PC-3 (cell line): ENCODE measurements at regions not wholly inside any gene's neighbourhood (a gene's known extent, or its start where the extent isn't known, plus 50 kb on each side); places are given as distances from the start of the nearest gene placed in this dataset.
A peak's percentile ranks its signal among the peaks of the same experiment; 100 is the strongest.

Source experiments
- ATAC-seq: fragments of 200-7000 bp; cut with Tn5 transposase; 2 replicates; pipeline ENCODE4 v1.9.1; 2020; ENCODE audit warnings: mild to moderate bottlenecking, moderate library complexity
- BruUV-seq: library from RNA; stranded (reverse); fragments of 400-500 nt; replicated peaks from 2 replicates; lab custom pipeline; 2021; lab: Mats Ljungman, UMichigan
- CTCF ChIA-PET: fragments of 300-600 bp; sonication (Branson Sonifier 250); formaldehyde crosslinking; loops from one replicate; lab custom pipeline; 2022; ENCODE audit warnings: antibody characterized with exemption; lab: Charles Lee
- POLR2A ChIA-PET: fragments of 300-600 bp; sonication (Branson Sonifier 250); formaldehyde crosslinking; loops from one replicate; lab custom pipeline; 2022; ENCODE audit warnings: antibody characterized with exemption; ENCODE audit not compliant: unreplicated experiment; lab: Charles Lee
- DNase-seq: peaks from one replicate; pipeline ENCODE4 v3.0.0-alpha.2; 2015
- H2AFZ ChIP-seq: fragments of 300-600 bp; sonication (generic); 2 replicates; pipeline ENCODE4 v1.6.0; 2016; ENCODE audit warnings: antibody characterized with exemption, low read length
- H3F3A ChIP-seq: fragments of 300-600 bp; sonication (generic); one replicate; pipeline ENCODE4 v1.6.0; 2017; ENCODE audit warnings: antibody characterized with exemption, low read length, control low read depth, mild to moderate bottlenecking; ENCODE audit not compliant: unreplicated experiment
- H3K27ac ChIP-seq: fragments of 300-600 bp; sonication (generic); 2 replicates; pipeline ENCODE4 v1.5.1; 2016; ENCODE audit warnings: mild to moderate bottlenecking, low read length
- H3K27me3 ChIP-seq: fragments of 300-600 bp; sonication (generic); 2 replicates; pipeline ENCODE4 v1.6.1; 2016; ENCODE audit warnings: low read length, mixed read lengths
- H3K36me3 ChIP-seq: fragments of 300-600 bp; sonication (generic); 2 replicates; pipeline ENCODE4 v1.6.1; 2016; ENCODE audit warnings: low read depth, mixed run types, low read length, mixed read lengths
- H3K4me1 ChIP-seq: fragments of 300-600 bp; sonication (generic); 2 replicates; pipeline ENCODE4 v1.5.1; 2016; ENCODE audit warnings: low read length; ENCODE audit not compliant: insufficient read depth
- H3K4me2 ChIP-seq: fragments of 300-600 bp; sonication (generic); 2 replicates; pipeline ENCODE4 v1.6.0; 2016; ENCODE audit warnings: low read length
- H3K4me3 ChIP-seq: fragments of 300-600 bp; sonication (generic); 2 replicates; pipeline ENCODE4 v1.5.1; 2016; ENCODE audit warnings: mild to moderate bottlenecking, low read length, mixed read lengths
- H3K79me2 ChIP-seq: fragments of 300-600 bp; sonication (generic); 2 replicates; pipeline ENCODE4 v1.6.1; 2017; ENCODE audit warnings: low read length, mixed read lengths
- H3K9ac ChIP-seq: fragments of 300-600 bp; sonication (generic); 2 replicates; pipeline ENCODE4 v1.6.0; 2016; ENCODE audit warnings: mild to moderate bottlenecking, low read length
- H3K9me2 ChIP-seq: fragments of 300-600 bp; sonication (generic); replicated peaks from 2 replicates; pipeline ENCODE4 v1.6.1; 2016; ENCODE audit warnings: mixed run types, low read length, mixed read lengths
- H3K9me3 ChIP-seq: fragments of 300-600 bp; sonication (generic); 2 replicates; pipeline ENCODE4 v1.6.1; 2016; ENCODE audit warnings: low read length, mixed read lengths
- H4K20me1 ChIP-seq: fragments of 300-600 bp; sonication (generic); 2 replicates; pipeline ENCODE4 v1.6.1; 2016; ENCODE audit warnings: low read length, mixed read lengths
- EZH2 ChIP-seq: fragments of 300-600 bp; sonication (generic); IDR thresholded peaks from one replicate; pipeline ENCODE4 v1.6.1; 2017; ENCODE audit warnings: antibody characterized with exemption, mild to moderate bottlenecking, low read length; ENCODE audit not compliant: unreplicated experiment
- EZH2phosphoT487 ChIP-seq: fragments of 300-600 bp; sonication (generic); IDR thresholded peaks from 2 replicates; pipeline ENCODE4 v1.6.1; 2018; ENCODE audit warnings: mild to moderate bottlenecking, antibody characterized with exemption, low read length, borderline replicate concordance
- intact Hi-C: fragments of 100-400 bp; cut with micrococcal nuclease; formaldehyde crosslinking; loops from 2 replicates; pipeline ENCODE4 v1.9.0; 2023
- TF ChIP-seq, protein P1 (sequence below): fragments of 300-600 bp; sonication (generic); conservative IDR thresholded peaks from 2 replicates; pipeline ENCODE4 v1.5.1; 2017; ENCODE audit warnings: antibody characterized with exemption, low read depth, mild to moderate bottlenecking, low read length

GRCh38 chr1:199719156-199719842 is 308.2 kb upstream of the NR5A2 start:
- Histone ChIP-seq H3K79me2 (no peaks in the 10 kb centered on the region), H3F3A (no peaks in the 10 kb centered on the region), H3K36me3 (no peaks in the 10 kb centered on the region), H3K9me3 (no peaks in the 10 kb centered on the region), H3K27me3 (no peaks in the 10 kb centered on the region), H3K27ac (no peak overlapping the region), H4K20me1 (no peaks in the 10 kb centered on the region), H2AFZ (no peak overlapping the region), H3K4me1 (no peaks in the 10 kb centered on the region), H3K9ac (no peak overlapping the region), H3K9me2 (no peaks in the 10 kb centered on the region), H3K4me2 (no peak overlapping the region), H3K4me3 (no peak overlapping the region)
- ChIA-PET CTCF (no interaction called here), POLR2A (no interaction called here)
- no peak for TF ChIP-seq EZH2
- TF ChIP-seq, protein P1, sequence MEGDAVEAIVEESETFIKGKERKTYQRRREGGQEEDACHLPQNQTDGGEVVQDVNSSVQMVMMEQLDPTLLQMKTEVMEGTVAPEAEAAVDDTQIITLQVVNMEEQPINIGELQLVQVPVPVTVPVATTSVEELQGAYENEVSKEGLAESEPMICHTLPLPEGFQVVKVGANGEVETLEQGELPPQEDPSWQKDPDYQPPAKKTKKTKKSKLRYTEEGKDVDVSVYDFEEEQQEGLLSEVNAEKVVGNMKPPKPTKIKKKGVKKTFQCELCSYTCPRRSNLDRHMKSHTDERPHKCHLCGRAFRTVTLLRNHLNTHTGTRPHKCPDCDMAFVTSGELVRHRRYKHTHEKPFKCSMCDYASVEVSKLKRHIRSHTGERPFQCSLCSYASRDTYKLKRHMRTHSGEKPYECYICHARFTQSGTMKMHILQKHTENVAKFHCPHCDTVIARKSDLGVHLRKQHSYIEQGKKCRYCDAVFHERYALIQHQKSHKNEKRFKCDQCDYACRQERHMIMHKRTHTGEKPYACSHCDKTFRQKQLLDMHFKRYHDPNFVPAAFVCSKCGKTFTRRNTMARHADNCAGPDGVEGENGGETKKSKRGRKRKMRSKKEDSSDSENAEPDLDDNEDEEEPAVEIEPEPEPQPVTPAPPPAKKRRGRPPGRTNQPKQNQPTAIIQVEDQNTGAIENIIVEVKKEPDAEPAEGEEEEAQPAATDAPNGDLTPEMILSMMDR = no peak
- TF ChIP-seq EZH2phosphoT487 = no peak
- intact Hi-C loops = no loop called here
- ATAC-seq (no peak), DNase-seq (no peak)
- BruUV-seq = no TSS peak

- intact Hi-C loops = no loop called here
- no peak overlapping the region for H2AFZ ChIP-seq
- peak; percentile 29; the same call in 1 of the 2 replicates for ATAC-seq
Observed at GRCh38 chr1:199720496-199720895, 307.0 kb upstream of the NR5A2 start.

GRCh38 chr1:199721001-199721400 is 306.5 kb upstream of the NR5A2 start:
- no peak overlapping the region for H3K4me3 ChIP-seq
- H3K36me3 ChIP-seq = no peaks in the 10 kb centered on the region
- no peaks in the 10 kb centered on the region for H3K27me3 ChIP-seq
- H4K20me1 ChIP-seq = no peaks in the 10 kb centered on the region
- H3K4me2 ChIP-seq = no peak overlapping the region
- POLR2A ChIA-PET = no interaction called here
- DNase-seq (no peak), ATAC-seq (no peak)
- no peaks in the 10 kb centered on the region for H3F3A ChIP-seq
- no peak overlapping the region for H3K27ac ChIP-seq
- H3K79me2 ChIP-seq = no peaks in the 10 kb centered on the region
- no peak for TF ChIP-seq EZH2phosphoT487
- no peak for TF ChIP-seq EZH2
- TF ChIP-seq, protein P1 = no peak
- H3K9me3 ChIP-seq = no peaks in the 10 kb centered on the region
- CTCF ChIA-PET = no interaction called here
- H3K4me1 ChIP-seq = no peaks in the 10 kb centered on the region
- H3K9me2 ChIP-seq = no peaks in the 10 kb centered on the region
- BruUV-seq = no TSS peak
- H2AFZ ChIP-seq = no peak overlapping the region
- intact Hi-C loops = no loop called here
- no peak overlapping the region for H3K9ac ChIP-seq

More at GRCh38 chr1:199720496-199720895, 307.0 kb upstream of the NR5A2 start:
- Histone ChIP-seq H3K9ac (no peak overlapping the region), H3K27ac (no peak overlapping the region), H3K9me3 (no peaks in the 10 kb centered on the region), H3K9me2 (no peaks in the 10 kb centered on the region), H3F3A (no peaks in the 10 kb centered on the region), H3K4me2 (no peak overlapping the region), H3K27me3 (no peaks in the 10 kb centered on the region), H3K4me1 (no peaks in the 10 kb centered on the region), H3K4me3 (no peak overlapping the region), H4K20me1 (no peaks in the 10 kb centered on the region), H3K79me2 (no peaks in the 10 kb centered on the region), H3K36me3 (no peaks in the 10 kb centered on the region)
- no TSS peak for BruUV-seq
- ChIA-PET POLR2A (no interaction called here), CTCF (no interaction called here)
- no peak for TF ChIP-seq EZH2phosphoT487
- TF ChIP-seq, protein P1 = no peak
- TF ChIP-seq EZH2 = no peak
- DNase-seq = peak; percentile 2
